ENCODE measurements at regions not wholly inside any gene's neighbourhood (a gene's known extent, or its start where the extent isn't known, plus 50 kb on each side); places are given as distances from the start of the nearest gene placed in this dataset.
A peak's percentile ranks its signal among the peaks of the same experiment; 100 is the strongest.

- Histone ChIP-seq H3K27ac (ENCODE audit: insufficient read depth, low read depth, low read length, poor library complexity, severe bottlenecking) (no peak overlapping the region), H3K4me3 (ENCODE audit: insufficient read depth, low read depth, low read length) (no peak overlapping the region), H3K9me3 (ENCODE audit: control insufficient read depth, low read length) (no peaks in the 10 kb centered on the region), H3K27me3 (ENCODE audit: control insufficient read depth, insufficient read depth, low read length, poor library complexity, severe bottlenecking) (no peaks in the 10 kb centered on the region), H3K4me1 (ENCODE audit: control insufficient read depth, insufficient read depth, low read length) (peaks cover 18% of the 10 kb centered on the region), H3K36me3 (ENCODE audit: control insufficient read depth, insufficient read depth, low read length) (no peaks in the 10 kb centered on the region)
- 21 to 23% methylated on average over 2 of the region's 2 CpGs for WGBS, 2 experiments
Observed at GRCh38 chr16:5463820-5464219, 366.2 kb upstream of the EEF2KMT start.

GRCh38 chr16:5461574-5461973 lies 364.0 kb upstream of the EEF2KMT start:
- H3K36me3 ChIP-seq (ENCODE audit: control insufficient read depth, insufficient read depth, low read length): no peaks in the 10 kb centered on the region
- H3K27ac ChIP-seq (ENCODE audit: insufficient read depth, low read depth, low read length, poor library complexity, severe bottlenecking): no peak overlapping the region
- H3K4me1 ChIP-seq (ENCODE audit: control insufficient read depth, insufficient read depth, low read length): peaks cover 18% of the 10 kb centered on the region
- no peak overlapping the region for H3K4me3 ChIP-seq (ENCODE audit: insufficient read depth, low read depth, low read length)
- H3K9me3 ChIP-seq (ENCODE audit: control insufficient read depth, low read length): no peaks in the 10 kb centered on the region
- 91 to 92% methylated on average over 2 of the region's 2 CpGs for WGBS, 2 experiments
- no peaks in the 10 kb centered on the region for H3K27me3 ChIP-seq (ENCODE audit: control insufficient read depth, insufficient read depth, low read length, poor library complexity, severe bottlenecking)

- Histone ChIP-seq H3K27me3 (ENCODE audit: control insufficient read depth, insufficient read depth, low read length, poor library complexity, severe bottlenecking) (no peaks in the 10 kb centered on the region), H3K4me1 (ENCODE audit: control insufficient read depth, insufficient read depth, low read length) (peaks cover 18% of the 10 kb centered on the region), H3K36me3 (ENCODE audit: control insufficient read depth, insufficient read depth, low read length) (no peaks in the 10 kb centered on the region), H3K27ac (ENCODE audit: insufficient read depth, low read depth, low read length, poor library complexity, severe bottlenecking) (no peak overlapping the region), H3K9me3 (ENCODE audit: control insufficient read depth, low read length) (no peaks in the 10 kb centered on the region), H3K4me3 (ENCODE audit: insufficient read depth, low read depth, low read length) (no peak overlapping the region)
- WGBS, 2 experiments: 86 to 88% methylated on average over 8 of the region's 8 CpGs
Observed at GRCh38 chr16:5461141-5461540, 363.5 kb upstream of the EEF2KMT start.

GRCh38 chr16:5460701-5461100 lies 363.1 kb upstream of the EEF2KMT start:
- WGBS, 2 experiments: 82 to 83% methylated on average over 8 of the region's 8 CpGs
- Histone ChIP-seq H3K27ac (ENCODE audit: insufficient read depth, low read depth, low read length, poor library complexity, severe bottlenecking) (no peak overlapping the region), H3K4me3 (ENCODE audit: insufficient read depth, low read depth, low read length) (no peak overlapping the region), H3K4me1 (ENCODE audit: control insufficient read depth, insufficient read depth, low read length) (peaks cover 18% of the 10 kb centered on the region), H3K27me3 (ENCODE audit: control insufficient read depth, insufficient read depth, low read length, poor library complexity, severe bottlenecking) (no peaks in the 10 kb centered on the region), H3K9me3 (ENCODE audit: control insufficient read depth, low read length) (no peaks in the 10 kb centered on the region), H3K36me3 (ENCODE audit: control insufficient read depth, insufficient read depth, low read length) (no peaks in the 10 kb centered on the region)

- H3K27me3 ChIP-seq (ENCODE audit: control insufficient read depth, insufficient read depth, low read length, poor library complexity, severe bottlenecking): no peaks in the 10 kb centered on the region
- H3K36me3 ChIP-seq (ENCODE audit: control insufficient read depth, insufficient read depth, low read length): no peaks in the 10 kb centered on the region
- no peak overlapping the region for H3K4me3 ChIP-seq (ENCODE audit: insufficient read depth, low read depth, low read length)
- H3K27ac ChIP-seq (ENCODE audit: insufficient read depth, low read depth, low read length, poor library complexity, severe bottlenecking): no peak overlapping the region
- H3K9me3 ChIP-seq (ENCODE audit: control insufficient read depth, low read length): no peaks in the 10 kb centered on the region
- 80 to 96% methylated on average over 5 to 6 of the region's 6 CpGs for WGBS, 2 experiments
- peaks cover 18% of the 10 kb centered on the region for H3K4me1 ChIP-seq (ENCODE audit: control insufficient read depth, insufficient read depth, low read length)
Observed at GRCh38 chr16:5459863-5460262, 362.3 kb upstream of the EEF2KMT start.

GRCh38 chr16:5455110-5455509 lies 357.5 kb upstream of the EEF2KMT start:
- 88 to 89% methylated on average over 1 of the region's 1 CpG for WGBS, 2 experiments
- Histone ChIP-seq H3K4me3 (ENCODE audit: insufficient read depth, low read depth, low read length) (no peak overlapping the region), H3K27ac (ENCODE audit: insufficient read depth, low read depth, low read length, poor library complexity, severe bottlenecking) (no peak overlapping the region), H3K9me3 (ENCODE audit: control insufficient read depth, low read length) (no peaks in the 10 kb centered on the region), H3K4me1 (ENCODE audit: control insufficient read depth, insufficient read depth, low read length) (peaks cover 9% of the 10 kb centered on the region), H3K36me3 (ENCODE audit: control insufficient read depth, insufficient read depth, low read length) (no peaks in the 10 kb centered on the region), H3K27me3 (ENCODE audit: control insufficient read depth, insufficient read depth, low read length, poor library complexity, severe bottlenecking) (peaks cover 12% of the 10 kb centered on the region)

- Histone ChIP-seq H3K4me3 (ENCODE audit: insufficient read depth, low read depth, low read length) (no peak overlapping the region), H3K27ac (ENCODE audit: insufficient read depth, low read depth, low read length, poor library complexity, severe bottlenecking) (no peak overlapping the region), H3K36me3 (ENCODE audit: control insufficient read depth, insufficient read depth, low read length) (no peaks in the 10 kb centered on the region), H3K4me1 (ENCODE audit: control insufficient read depth, insufficient read depth, low read length) (peaks cover 9% of the 10 kb centered on the region), H3K27me3 (ENCODE audit: control insufficient read depth, insufficient read depth, low read length, poor library complexity, severe bottlenecking) (peaks cover 12% of the 10 kb centered on the region), H3K9me3 (ENCODE audit: control insufficient read depth, low read length) (no peaks in the 10 kb centered on the region)
Observed at GRCh38 chr16:5454349-5454748, 356.8 kb upstream of the EEF2KMT start.

- WGBS, 2 experiments: 20 to 25% methylated on average over 7 of the region's 7 CpGs
- no peaks in the 10 kb centered on the region for H3K9me3 ChIP-seq (ENCODE audit: control insufficient read depth, low read length)
Observed at GRCh38 chr16:5451641-5452040, 354.0 kb upstream of the EEF2KMT start.

GRCh38 chr16:5450409-5451104 lies 353.0 kb upstream of the EEF2KMT start:
- Histone ChIP-seq H3K36me3 (ENCODE audit: control insufficient read depth, insufficient read depth, low read length) (no peaks in the 10 kb centered on the region), H3K27ac (ENCODE audit: insufficient read depth, low read depth, low read length, poor library complexity, severe bottlenecking) (peak overlapping the region; percentile 62), H3K4me3 (ENCODE audit: insufficient read depth, low read depth, low read length) (no peak overlapping the region), H3K9me3 (ENCODE audit: control insufficient read depth, low read length) (no peaks in the 10 kb centered on the region), H3K4me1 (ENCODE audit: control insufficient read depth, insufficient read depth, low read length) (peaks cover 9% of the 10 kb centered on the region), H3K27me3 (ENCODE audit: control insufficient read depth, insufficient read depth, low read length, poor library complexity, severe bottlenecking) (peaks cover 12% of the 10 kb centered on the region)
- WGBS, 2 experiments: 20 to 23% methylated on average over 15 of the region's 15 CpGs

More at GRCh38 chr16:5451641-5452040, 354.0 kb upstream of the EEF2KMT start:
- H3K27me3 ChIP-seq (ENCODE audit: control insufficient read depth, insufficient read depth, low read length, poor library complexity, severe bottlenecking): peaks cover 12% of the 10 kb centered on the region
- no peaks in the 10 kb centered on the region for H3K36me3 ChIP-seq (ENCODE audit: control insufficient read depth, insufficient read depth, low read length)
- no peak overlapping the region for H3K27ac ChIP-seq (ENCODE audit: insufficient read depth, low read depth, low read length, poor library complexity, severe bottlenecking)
- H3K4me1 ChIP-seq (ENCODE audit: control insufficient read depth, insufficient read depth, low read length): peaks cover 9% of the 10 kb centered on the region
- H3K4me3 ChIP-seq (ENCODE audit: insufficient read depth, low read depth, low read length): no peak overlapping the region

GRCh38 chr16:5449901-5450300 lies 352.3 kb upstream of the EEF2KMT start:
- H3K9me3 ChIP-seq (ENCODE audit: control insufficient read depth, low read length): no peaks in the 10 kb centered on the region
- H3K4me1 ChIP-seq (ENCODE audit: control insufficient read depth, insufficient read depth, low read length): peaks cover 9% of the 10 kb centered on the region
- H3K36me3 ChIP-seq (ENCODE audit: control insufficient read depth, insufficient read depth, low read length): no peaks in the 10 kb centered on the region
- WGBS, 2 experiments: 65 to 71% methylated on average over 1 of the region's 1 CpG
- peak overlapping the region; percentile 62 for H3K27ac ChIP-seq (ENCODE audit: insufficient read depth, low read depth, low read length, poor library complexity, severe bottlenecking)
- H3K4me3 ChIP-seq (ENCODE audit: insufficient read depth, low read depth, low read length): no peak overlapping the region
- H3K27me3 ChIP-seq (ENCODE audit: control insufficient read depth, insufficient read depth, low read length, poor library complexity, severe bottlenecking): peaks cover 12% of the 10 kb centered on the region
